ENCODE measurements at regions not wholly inside any gene's neighbourhood (a gene's known extent, or its start where the extent isn't known, plus 50 kb on each side); places are given as distances from the start of the nearest gene placed in this dataset.

DNA sequence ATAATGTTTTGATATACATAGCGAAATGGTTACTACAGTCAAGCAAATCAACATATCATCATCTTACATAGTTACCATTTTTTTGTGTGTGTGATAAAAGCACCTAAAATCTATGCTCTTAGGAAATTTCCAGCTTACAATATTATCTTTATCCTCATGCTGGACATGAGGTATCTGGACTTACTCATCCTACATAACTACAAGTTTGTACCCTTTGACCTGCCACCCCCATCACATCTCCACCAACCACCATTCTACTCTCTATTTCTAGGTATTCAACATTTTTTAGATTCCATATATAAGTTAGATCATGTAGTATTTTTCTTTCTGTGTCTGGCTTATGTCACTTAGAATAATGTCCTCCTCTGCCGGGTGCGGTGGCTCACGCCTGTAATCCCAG lies 79.9 kb downstream of the TAF11L14 start:
- TF ChIP-seq, protein P1, sequence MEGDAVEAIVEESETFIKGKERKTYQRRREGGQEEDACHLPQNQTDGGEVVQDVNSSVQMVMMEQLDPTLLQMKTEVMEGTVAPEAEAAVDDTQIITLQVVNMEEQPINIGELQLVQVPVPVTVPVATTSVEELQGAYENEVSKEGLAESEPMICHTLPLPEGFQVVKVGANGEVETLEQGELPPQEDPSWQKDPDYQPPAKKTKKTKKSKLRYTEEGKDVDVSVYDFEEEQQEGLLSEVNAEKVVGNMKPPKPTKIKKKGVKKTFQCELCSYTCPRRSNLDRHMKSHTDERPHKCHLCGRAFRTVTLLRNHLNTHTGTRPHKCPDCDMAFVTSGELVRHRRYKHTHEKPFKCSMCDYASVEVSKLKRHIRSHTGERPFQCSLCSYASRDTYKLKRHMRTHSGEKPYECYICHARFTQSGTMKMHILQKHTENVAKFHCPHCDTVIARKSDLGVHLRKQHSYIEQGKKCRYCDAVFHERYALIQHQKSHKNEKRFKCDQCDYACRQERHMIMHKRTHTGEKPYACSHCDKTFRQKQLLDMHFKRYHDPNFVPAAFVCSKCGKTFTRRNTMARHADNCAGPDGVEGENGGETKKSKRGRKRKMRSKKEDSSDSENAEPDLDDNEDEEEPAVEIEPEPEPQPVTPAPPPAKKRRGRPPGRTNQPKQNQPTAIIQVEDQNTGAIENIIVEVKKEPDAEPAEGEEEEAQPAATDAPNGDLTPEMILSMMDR (IDR thresholded peaks at IDR 0.05 in 4 of 5, conservative IDR thresholded peaks at IDR 0.05 in 1 of 5), result no peak
- TF ChIP-seq POLR2A (IDR thresholded peaks at IDR 0.05), result no peak
